ENCODE measurements at regions not wholly inside any gene's neighbourhood (a gene's known extent, or its start where the extent isn't known, plus 50 kb on each side); places are given as distances from the start of the nearest gene placed in this dataset.

DNA sequence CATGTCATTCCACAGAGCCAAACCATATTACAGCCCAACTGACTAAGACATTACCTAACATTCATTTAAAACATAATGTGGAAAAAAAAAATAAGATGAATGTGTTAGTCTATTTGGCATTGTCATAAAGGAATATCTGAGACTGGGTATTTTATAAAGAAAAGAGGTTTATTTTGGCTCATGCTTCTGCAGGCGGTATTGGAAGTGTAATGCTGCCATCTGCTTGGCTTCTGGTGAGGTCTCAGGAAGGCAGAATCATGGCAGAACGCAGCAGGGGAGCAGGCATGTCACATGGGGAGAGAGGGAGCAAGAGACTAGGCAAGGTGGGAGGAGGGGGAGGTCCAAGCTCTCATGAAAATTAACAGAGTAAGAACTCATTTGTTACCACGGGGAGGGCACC lies 504.8 kb upstream of the LRATD1 start:
- DNase-seq (ENCODE audit: low spot score) (no peak), ATAC-seq (ENCODE audit: low FRiP score) (no peak)
- TF ChIP-seq, protein P1, sequence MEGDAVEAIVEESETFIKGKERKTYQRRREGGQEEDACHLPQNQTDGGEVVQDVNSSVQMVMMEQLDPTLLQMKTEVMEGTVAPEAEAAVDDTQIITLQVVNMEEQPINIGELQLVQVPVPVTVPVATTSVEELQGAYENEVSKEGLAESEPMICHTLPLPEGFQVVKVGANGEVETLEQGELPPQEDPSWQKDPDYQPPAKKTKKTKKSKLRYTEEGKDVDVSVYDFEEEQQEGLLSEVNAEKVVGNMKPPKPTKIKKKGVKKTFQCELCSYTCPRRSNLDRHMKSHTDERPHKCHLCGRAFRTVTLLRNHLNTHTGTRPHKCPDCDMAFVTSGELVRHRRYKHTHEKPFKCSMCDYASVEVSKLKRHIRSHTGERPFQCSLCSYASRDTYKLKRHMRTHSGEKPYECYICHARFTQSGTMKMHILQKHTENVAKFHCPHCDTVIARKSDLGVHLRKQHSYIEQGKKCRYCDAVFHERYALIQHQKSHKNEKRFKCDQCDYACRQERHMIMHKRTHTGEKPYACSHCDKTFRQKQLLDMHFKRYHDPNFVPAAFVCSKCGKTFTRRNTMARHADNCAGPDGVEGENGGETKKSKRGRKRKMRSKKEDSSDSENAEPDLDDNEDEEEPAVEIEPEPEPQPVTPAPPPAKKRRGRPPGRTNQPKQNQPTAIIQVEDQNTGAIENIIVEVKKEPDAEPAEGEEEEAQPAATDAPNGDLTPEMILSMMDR (IDR thresholded peaks at IDR 0.05) = no peak

DNA sequence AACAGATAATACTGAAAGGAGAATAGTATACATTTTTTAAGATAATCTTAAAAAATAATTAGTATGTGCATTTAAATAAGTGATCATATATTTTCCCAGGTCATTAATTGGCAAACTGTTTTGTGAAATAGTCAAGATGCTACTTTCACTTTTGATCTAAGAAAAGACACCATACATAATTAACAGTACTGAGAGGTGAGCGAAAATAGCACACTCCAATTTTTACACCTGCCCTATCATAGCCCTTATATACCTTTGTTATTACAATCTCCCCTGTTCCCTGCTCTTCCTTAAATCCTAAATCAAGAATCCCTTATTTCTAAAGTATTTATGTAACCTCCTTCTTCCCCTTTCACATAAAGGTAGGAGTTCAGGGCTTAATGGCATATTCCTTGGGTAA lies 500.1 kb upstream of the LRATD1 start:
- ATAC-seq (ENCODE audit: low FRiP score) (no peak), DNase-seq (ENCODE audit: low spot score) (no peak)
- TF ChIP-seq, protein P1 (IDR thresholded peaks at IDR 0.05) = no peak

DNA sequence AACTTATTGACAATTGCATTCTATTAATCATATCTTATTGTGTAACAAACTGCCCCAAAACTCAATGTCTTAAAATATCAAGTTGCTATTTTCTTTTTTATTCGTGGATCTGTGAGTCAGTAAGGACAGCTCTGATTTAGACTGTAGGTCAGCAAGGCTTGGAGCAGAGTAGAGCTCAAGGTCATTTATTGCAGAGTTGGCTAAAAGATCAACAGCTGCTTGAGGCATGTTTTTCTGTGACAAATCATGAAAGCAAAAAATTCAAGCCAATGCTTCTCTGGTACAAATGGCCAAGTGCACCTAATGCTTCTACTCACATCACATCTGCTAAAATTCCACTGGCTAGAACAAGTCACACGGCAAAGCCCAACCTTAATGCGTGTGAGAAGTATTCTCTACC lies 497.7 kb upstream of the LRATD1 start:
- TF ChIP-seq, protein P1 (IDR thresholded peaks at IDR 0.05) = no peak
- no peak for ATAC-seq (ENCODE audit: low FRiP score)

DNA sequence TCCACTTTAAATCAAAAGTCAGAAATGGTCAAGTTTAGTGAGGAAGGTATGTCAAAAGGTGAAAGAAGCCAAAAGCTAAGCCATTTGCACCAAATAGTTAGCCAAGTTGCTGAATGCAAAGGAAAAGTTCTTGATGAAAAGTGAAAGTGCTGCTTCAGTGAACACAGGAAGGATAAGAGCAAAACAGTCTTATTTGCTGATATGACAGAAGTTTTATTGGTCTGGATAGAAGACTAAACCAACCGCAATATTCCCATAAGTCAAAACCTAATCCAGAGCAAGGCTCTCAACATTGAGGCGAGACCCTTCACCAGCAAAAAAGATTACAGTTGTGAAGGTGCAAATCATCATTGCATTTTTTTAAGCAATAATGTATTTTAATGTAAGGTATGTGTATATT lies 496.5 kb upstream of the LRATD1 start:
- no peak for DNase-seq (ENCODE audit: low spot score)
- TF ChIP-seq, protein P1 (IDR thresholded peaks at IDR 0.05) = no peak
- ATAC-seq (ENCODE audit: low FRiP score) = no peak

More for the DNA sequence above, 497.7 kb upstream of the LRATD1 start:
- DNase-seq (ENCODE audit: low spot score) = no peak

DNA sequence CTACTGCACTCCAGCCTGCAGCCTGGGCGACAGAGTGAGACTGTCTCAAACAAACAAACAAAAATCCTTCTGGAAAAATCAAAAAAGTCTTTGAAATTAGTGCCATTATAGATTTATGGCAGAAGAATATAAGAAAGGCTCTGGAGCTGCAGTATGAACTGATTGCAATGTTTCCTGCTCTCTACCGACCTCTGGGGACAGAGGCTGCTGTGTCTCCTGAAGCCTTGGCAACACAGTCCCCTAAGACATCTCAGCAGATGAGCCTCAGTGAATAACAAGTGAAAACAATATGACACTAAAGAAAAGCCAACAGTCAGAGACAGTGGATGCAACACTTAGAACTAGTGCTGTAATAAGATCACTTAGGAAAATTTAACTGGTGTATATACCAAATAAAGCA lies 494.9 kb upstream of the LRATD1 start:
- TF ChIP-seq, protein P1 (IDR thresholded peaks at IDR 0.05) = no peak
- ATAC-seq (ENCODE audit: low FRiP score) (no peak), DNase-seq (ENCODE audit: low spot score) (no peak)

DNA sequence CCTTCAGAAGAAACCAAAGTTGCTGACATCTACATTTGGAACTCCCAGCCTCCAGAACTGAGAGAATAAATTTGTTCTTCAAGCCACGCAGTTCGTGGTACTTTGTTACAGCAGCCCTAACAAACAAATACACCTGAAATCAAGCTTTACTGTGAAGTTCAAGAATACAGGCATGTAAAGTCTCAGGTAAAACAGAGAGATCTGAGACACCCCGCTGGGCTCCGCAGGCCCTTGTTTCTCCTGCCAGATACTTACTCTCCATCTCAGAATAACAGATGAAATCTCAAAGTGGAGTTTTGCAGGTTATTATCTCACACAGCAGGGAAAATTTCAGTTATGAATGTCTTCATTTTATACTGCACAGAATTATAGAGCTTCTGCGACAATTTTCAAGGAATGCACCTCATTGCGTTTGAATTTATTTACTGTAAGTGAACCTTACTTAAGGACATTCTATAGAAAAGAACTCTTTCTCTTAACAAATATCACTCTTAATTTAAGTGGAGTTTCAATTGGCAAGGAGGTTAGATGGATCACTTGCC lies 492.4 kb upstream of the LRATD1 start:
- DNase-seq (ENCODE audit: low spot score) = no peak
- no peak for ATAC-seq (ENCODE audit: low FRiP score)
- TF ChIP-seq, protein P1 (IDR thresholded peaks at IDR 0.05) = no peak

DNA sequence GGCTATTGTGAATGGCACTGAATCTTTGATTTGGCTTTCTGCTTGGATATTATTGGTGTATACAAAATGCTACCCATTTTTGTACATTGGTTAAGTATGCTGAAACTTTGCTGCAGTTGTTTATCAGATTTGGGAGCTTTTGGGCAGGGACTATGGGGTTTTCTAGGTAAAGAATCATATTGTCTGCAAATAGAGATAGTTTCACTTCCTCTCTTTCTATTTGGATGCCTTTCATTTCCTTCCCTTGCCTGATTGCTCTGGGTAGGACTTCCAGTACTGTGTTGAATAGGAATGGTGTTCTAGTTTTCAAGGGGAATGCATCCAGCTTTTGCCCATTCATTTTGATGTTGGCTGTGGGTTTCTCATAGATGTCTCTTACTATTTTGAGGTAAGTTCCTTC lies 489.1 kb upstream of the LRATD1 start:
- TF ChIP-seq, protein P1 (IDR thresholded peaks at IDR 0.05) = no peak
- ATAC-seq (ENCODE audit: low FRiP score) (no peak), DNase-seq (ENCODE audit: low spot score) (no peak)

Measured in omental fat pad (tissue), 3 donors.